ENCODE measurements at regions not wholly inside any gene's neighbourhood (a gene's known extent, or its start where the extent isn't known, plus 50 kb on each side); places are given as distances from the start of the nearest gene placed in this dataset.
A peak's percentile ranks its signal among the peaks of the same experiment; 100 is the strongest.

- no peak for DNase-seq
These were observed 202.9 kb downstream of the NXNL2 start for GRCh38 chr9:88737876-88738275.

GRCh38 chr9:88738709-88739108, 203.7 kb downstream of the NXNL2 start:
- no peak for DNase-seq

DNA sequence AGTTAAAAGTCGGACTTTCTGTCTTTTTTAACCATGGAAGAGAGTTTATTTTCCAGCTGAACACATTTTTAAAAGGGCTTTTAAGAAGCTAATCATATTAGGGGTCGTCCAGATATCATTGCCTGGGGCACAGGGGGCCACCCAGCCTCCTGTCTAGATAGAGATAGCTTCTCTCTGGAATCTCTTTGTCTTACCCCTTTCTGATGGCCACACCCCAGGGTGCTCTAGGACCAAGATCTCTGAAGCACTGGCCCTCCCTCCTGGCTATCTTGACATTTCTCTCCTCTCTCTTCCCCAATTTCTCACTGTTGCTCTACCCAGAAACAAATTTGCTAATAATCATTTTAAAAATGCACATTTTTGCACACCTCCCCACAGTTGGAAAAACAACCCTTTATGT, 204.4 kb downstream of the NXNL2 start:
- DNase-seq = no peak

GRCh38 chr9:88740844-88741243, 205.9 kb downstream of the NXNL2 start:
- no peak for DNase-seq

DNA sequence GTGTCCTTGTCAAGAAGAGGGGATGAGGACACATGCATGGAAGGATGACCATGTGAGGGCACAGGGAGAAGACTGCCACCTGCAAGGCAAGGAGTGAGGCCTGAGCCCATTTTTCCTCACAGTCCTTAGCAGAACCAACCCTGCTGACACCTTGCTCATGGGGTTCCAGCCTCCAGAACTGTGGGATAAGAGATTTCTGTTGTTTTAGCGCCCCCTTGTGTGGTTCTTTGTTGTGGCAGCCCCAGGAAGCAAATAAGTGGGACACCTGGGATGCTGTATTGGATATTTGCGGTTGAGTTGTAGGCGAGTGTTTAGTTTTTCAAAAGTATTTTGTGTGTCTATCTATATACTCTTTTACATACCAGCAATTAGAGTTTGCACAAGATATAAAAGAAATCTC, 206.4 kb downstream of the NXNL2 start:
- DNase-seq = peak; percentile 42

DNA sequence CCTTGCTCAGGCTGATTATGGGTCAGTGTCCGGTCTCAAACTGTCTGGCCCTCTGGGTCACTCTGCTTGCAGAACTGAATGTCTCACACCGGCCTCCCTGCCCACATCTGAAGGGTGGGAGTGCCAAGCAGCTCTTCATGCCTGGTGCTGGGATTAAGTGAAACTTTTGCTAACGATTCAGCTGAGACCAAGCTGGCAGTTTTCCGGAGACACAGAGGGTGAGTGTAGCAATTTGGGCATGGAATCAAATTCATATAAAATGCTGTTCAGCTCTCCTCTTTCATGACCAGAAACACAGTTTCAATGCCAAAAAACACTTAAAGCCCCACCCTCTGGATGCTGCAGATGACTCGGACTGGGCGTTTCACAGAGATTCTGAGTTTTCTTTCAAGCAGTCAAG, 207.5 kb downstream of the NXNL2 start:
- no peak for DNase-seq

DNA sequence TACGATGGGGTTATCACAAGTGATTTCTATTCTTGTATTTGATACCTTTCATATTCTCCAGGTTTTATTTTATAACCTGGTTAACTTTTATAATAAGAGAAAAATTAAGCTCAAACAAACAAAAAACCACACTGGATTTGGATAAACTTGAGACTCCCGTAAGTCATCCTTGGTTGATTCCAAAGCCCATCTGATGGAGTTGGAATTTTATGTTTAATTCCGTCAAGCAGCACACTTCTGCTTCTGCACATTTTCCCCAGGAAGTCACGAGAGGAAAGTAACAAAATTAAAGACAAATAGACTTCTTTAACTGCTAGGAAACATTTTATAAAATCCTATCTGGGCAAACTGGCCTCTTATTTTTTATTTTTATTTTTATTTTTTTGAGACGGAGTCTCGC, 207.9 kb downstream of the NXNL2 start:
- no peak for DNase-seq

- no peak for DNase-seq
These were observed 210.5 kb downstream of the NXNL2 start for GRCh38 chr9:88745276-88746001.

- no peak for DNase-seq
These were observed 211.2 kb downstream of the NXNL2 start for GRCh38 chr9:88746029-88746742.

- no peak for DNase-seq
These were observed 211.9 kb downstream of the NXNL2 start for GRCh38 chr9:88746743-88747398.

- DNase-seq = peak; percentile 32
These were observed 212.8 kb downstream of the NXNL2 start for GRCh38 chr9:88747768-88748167.

GRCh38 chr9:88748566-88749261, 213.7 kb downstream of the NXNL2 start:
- no peak for DNase-seq

DNA sequence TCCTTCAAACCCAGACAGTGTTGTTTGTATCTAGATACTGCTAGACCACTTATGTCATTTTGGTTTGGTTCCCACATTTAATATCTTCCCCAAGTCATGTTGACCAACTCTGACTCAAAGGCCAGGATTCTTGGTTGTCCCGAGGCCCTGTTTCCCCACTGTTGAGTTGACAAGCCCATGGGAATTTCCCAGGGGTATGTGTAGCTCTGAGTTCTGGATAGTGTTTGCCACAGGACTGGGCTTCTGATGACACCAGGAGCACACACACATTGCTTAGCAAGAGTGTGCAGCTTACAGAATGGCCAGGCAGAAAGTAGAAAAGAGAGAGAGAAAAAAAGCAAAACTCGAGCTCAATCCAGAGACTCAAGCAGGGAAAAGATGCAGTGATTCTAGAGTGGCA, 214.4 kb downstream of the NXNL2 start:
- peak; percentile 7 for DNase-seq

GRCh38 chr9:88750832-88751360, 215.9 kb downstream of the NXNL2 start:
- no peak for DNase-seq

GRCh38 chr9:88751781-88752180, 216.8 kb downstream of the NXNL2 start:
- no peak for DNase-seq

- DNase-seq = no peak
These were observed 218.9 kb downstream of the NXNL2 start for GRCh38 chr9:88753691-88754367.

- DNase-seq = no peak
These were observed 219.5 kb downstream of the NXNL2 start for GRCh38 chr9:88754452-88754851.

- DNase-seq = no peak
These were observed 219.9 kb downstream of the NXNL2 start for GRCh38 chr9:88754886-88755285.

GRCh38 chr9:88757406-88758010, 222.5 kb downstream of the NXNL2 start:
- DNase-seq = no peak

GRCh38 chr9:88759364-88759763, 224.4 kb downstream of the NXNL2 start:
- DNase-seq = no peak

DNA sequence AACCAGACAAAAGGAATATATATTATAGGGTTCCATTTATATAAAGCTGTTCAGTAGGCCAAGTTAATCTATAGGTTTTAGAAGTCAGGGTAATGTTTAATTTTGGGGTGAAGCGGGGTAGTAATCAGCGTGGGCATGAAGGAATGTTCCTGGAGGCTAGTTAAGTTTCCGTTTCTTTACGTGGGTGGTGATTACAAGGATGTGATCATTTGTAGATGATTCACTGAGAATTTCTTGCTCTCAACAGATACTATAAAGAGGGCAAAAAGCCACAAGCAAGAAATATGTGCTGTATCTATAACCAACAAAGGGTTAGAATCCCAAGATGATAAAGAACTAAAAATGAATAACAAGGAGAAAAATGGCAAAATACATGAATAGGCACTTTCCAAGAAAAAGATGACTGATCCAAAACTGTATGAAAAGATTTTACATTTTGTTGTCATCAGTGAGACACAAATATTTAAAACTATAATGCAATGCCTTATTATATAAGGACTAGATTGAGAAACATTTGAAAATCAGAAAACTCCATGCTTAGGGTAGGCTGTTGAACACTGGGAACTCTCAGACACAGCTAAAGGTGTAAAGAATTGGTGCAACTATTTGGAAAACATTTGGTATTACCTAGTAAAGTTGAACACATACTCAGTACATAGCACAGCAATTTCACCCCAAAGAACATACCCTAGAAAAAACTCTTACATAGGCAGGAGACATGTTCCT, 224.3 kb upstream of the S1PR3 start:
- peak; percentile 59 for DNase-seq

GRCh38 chr9:88767504-88767790, 223.8 kb upstream of the S1PR3 start:
- DNase-seq = no peak
